GM19240 (cell line): ENCODE measurements at regions not wholly inside any gene's neighbourhood (a gene's known extent, or its start where the extent isn't known, plus 50 kb on each side); places are given as distances from the start of the nearest gene placed in this dataset.

Experiments used
- DNase-seq: peaks from one replicate; pipeline ENCODE4 v3.0.0; 2011; ENCODE audit warnings: low spot score; ENCODE audit not compliant: insufficient read length

GRCh38 chr10:90587081-90587491 lies 270.8 kb downstream of the HTR7 start:
- DNase-seq = no peak

DNA sequence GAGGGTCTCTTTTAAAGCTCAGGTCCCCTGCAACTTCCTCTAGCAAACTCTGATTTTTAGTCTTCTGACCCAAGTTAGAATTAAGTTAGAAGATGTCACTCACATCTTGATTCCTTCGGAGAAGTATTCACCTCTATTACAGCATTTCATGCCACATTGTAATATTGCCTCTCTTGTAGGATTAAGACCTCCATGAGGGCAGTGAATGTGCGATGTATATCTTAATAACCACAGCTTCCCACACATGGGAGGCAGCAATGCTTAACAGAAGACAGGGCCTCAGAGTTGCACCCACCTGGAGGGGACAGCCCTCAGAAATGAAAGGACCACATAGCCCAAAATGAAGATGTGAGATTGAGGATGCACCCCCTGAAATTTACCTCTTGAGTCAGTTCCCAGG lies 270.3 kb downstream of the HTR7 start:
- no peak for DNase-seq

DNA sequence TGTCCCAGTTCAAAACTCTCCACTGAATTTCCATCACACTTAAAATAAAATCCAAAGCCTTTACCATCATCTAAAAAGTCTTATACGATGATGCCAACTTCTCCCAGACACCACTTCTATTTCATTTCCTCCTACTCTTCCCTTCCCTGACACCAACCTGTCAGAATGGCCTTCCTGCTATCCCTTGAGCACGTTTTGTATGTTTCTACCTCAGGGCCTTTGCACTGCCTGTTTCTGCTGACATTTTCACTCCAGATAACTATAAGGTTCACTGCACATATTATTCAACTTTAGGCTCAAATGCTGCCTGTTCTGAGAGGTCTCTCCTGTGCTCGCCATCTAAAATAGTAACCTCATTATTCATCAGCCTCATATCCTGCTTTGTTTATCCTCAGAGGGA lies 269.6 kb downstream of the HTR7 start:
- DNase-seq = no peak

- DNase-seq = no peak
These were observed 268.0 kb downstream of the HTR7 start for GRCh38 chr10:90589825-90590224.

DNA sequence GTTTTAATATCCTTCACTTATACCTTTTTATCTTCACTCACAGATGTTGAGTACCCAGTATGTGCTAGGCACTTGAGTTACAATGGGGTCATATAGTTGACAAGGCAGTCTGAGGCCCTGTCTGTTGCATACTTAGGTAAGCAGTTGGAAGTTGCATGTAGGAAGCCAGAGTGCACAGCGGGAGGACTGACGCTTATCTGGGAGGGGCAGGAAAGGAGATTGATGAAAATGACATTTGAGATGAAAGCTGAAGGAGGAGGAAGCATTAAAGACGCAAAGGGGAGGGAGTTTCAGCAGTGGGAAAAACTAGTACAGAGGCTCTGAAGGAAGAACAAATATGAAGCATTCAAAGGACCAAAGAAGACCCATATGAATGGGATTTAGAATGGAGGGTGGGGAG lies 266.2 kb downstream of the HTR7 start:
- no peak for DNase-seq

DNA sequence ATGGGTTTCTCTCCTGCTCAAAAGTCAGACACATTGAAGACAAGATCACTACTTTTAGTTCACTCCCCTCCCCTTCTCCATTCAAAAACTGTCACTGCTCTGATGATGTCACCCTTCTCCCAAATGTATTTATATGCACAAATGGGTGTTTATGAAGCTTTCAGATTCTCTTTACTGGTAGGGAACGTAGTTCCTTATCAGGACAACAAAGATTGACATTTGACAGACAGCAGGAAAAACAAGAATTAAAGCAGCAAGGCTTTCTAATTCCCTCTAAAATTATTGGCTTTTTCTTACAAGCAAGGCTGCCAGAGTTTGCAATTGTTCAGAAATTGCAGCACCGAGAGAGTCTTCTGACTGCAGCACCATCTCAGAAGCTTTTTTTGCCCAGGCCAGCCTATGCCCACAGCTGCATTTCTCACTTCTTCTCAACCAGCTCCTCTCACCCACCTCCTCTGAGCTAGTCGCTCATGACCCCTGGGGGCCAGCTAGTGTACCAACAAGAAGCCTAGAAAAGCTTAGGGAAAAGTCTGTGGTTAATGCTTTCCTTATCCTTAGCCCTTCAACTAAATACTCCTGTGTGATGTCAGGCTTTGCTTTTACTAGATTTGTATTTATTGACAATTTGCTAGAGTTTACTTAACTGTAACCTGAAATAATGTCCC lies 265.1 kb downstream of the HTR7 start:
- DNase-seq = peak; percentile 29

DNA sequence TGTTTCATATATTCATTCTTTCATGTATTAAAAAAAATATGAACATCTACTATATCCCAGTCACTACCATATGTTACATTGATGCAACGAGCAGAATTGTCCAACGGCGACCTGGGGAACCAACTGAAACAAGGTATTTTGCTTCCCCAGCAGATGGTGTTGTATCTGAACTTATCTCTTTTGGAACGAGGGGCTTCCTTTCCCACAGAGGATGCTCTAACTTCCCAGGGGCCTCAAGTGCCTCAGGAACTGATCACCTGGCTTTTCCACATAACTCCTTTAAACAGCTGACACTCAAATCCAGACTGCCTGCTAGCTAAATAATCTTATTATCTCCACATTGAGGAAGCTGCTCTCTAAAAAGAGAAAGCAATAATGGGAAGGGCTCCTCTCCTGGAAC lies 259.3 kb downstream of the HTR7 start:
- DNase-seq = no peak

- DNase-seq = no peak
These were observed 254.8 kb downstream of the HTR7 start for GRCh38 chr10:90602862-90603610.

DNA sequence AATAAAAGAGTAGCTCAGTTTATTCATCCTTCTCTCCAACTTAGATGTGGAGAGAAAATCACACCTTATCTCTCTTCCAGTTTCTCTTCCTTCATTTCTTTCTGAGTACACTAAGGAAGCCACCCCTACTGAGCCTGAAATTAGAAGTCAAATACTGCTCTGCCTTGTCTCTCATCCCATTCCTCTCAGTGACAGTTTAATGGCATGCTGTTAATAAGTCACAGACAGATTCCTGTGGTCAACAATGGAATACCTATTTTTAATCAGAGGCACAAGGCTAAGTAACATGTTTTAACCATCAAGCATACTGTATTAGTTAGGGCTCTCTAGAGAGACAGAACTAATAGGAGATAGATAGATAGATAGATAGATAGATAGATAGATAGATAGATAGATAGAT lies 253.2 kb downstream of the HTR7 start:
- DNase-seq = no peak

- DNase-seq = no peak
These were observed 252.3 kb downstream of the HTR7 start for GRCh38 chr10:90605506-90605905.

DNA sequence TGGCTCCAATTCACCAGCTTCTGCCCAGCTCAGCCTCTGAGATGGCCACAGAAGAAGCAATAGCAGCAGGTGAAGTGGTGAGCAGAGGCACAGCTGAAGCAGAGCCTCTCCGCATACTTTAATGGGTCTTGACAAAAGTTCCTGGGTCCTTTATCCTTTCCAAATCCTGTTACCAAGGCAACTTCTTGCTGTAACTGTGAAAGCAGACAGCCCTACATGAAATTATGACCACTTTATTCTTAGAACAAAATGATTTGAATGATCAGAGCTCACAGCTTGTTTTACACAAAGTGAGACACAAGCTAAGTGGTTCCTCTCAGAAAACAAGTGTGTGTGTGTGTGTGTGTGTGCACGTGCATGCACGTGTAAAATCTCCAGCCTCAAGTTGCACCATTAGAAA lies 245.6 kb downstream of the HTR7 start:
- DNase-seq = no peak

DNA sequence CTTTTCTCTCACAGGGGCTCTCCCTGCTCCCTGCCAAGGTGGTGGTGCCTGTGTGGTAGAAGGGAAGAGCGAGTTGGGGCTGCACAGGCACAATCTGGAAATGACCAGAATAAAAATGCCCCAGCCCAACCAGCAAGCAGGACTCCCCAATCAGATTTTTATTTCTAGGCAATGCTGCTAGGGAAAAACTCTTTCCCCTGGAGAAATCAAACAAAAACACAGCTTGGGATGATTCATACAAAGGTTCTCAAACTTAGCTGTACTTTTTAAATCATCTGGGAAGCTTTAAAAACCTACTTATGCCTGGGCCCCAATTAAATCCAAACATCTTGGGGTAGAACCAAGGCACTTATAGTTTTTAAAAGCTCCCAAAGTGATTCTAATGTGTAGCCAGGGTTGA lies 243.2 kb downstream of the HTR7 start:
- DNase-seq = no peak

- no peak for DNase-seq
These were observed 236.3 kb downstream of the HTR7 start for GRCh38 chr10:90621577-90621976.

- no peak for DNase-seq
These were observed 222.6 kb downstream of the HTR7 start for GRCh38 chr10:90635111-90635765.

DNA sequence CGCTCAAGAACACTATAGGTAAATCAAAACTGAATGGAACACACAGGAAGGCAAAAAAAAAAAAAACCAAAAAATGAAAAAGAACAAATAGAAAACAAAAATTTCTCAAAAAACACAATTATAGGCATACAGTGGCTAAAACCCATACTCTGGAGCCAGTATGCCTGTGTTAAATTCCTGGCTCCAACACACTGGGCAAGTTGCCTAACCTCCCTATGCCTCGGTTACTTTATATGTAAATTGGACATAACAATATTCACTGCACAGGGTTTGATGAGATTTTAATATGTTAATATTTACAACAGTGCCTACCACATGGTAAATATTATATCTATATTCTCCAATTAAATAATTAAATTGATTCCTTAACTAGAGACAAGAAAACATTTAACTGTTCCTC lies 217.1 kb downstream of the HTR7 start:
- no peak for DNase-seq

DNA sequence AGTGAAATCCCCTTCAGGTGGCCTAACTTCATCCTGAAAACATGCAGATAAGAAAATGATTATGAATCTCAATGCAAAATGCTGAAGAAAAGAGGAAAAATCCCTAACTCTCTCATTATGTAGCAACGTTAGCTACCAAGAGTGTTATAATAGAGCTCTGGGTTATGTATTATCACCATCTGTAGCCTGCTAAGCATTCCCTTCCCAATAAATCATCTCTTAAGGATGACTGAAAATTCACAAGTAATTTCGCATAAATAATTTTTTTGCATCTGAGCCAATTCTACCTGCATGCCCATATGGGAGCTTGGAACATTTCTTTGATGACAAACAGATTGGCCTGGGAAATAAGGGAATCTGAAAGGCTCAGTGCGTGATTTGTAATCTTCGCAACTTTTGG lies 216.1 kb downstream of the HTR7 start:
- no peak for DNase-seq

GRCh38 chr10:90642136-90642535 lies 215.7 kb downstream of the HTR7 start:
- DNase-seq = no peak

GRCh38 chr10:90642650-90643049 lies 215.2 kb downstream of the HTR7 start:
- DNase-seq = no peak

- no peak for DNase-seq
These were observed 213.7 kb downstream of the HTR7 start for GRCh38 chr10:90644165-90644564.

- no peak for DNase-seq
These were observed 207.0 kb downstream of the HTR7 start for GRCh38 chr10:90650858-90651257.

DNA sequence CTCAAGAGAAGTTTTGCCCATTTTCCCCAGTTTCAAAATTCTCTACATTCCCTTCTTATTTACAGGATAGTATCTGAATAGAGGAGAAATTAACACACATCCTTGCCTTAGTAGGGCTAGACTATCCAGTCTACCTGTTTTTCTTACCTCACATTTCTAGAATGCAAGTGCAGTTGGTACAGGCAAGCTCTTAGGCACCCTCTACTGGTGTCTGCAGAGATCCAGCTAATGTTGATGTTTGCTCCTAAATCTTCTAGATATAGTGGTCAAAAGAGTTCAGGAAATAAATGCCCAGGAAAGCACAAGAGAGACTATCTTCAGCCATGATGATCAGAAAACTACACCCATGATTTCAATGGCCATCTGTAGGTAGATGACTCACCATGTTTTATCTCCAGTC lies 205.3 kb downstream of the HTR7 start:
- DNase-seq = no peak

DNA sequence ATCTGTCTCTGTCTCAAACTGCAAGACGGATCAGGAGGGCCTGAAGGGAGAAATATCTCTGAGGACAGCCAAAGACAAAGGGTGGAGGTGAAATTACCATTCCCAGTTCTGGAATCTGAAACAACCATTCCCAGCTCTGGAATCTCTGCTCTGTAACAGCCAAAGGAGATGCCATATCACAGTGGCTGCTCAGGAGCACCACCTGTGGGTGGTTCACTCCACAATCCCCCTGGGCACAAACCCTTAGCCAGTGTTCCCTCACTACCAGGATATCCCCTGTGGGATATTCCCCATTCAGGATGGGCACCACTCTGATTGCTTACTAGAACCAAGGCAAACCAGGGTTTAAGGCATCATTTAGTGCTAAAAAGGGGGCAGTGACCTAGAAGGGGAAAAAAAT lies 199.0 kb downstream of the HTR7 start:
- DNase-seq = no peak
